ENCODE measurements at regions not wholly inside any gene's neighbourhood (a gene's known extent, or its start where the extent isn't known, plus 50 kb on each side); places are given as distances from the start of the nearest gene placed in this dataset.

DNA sequence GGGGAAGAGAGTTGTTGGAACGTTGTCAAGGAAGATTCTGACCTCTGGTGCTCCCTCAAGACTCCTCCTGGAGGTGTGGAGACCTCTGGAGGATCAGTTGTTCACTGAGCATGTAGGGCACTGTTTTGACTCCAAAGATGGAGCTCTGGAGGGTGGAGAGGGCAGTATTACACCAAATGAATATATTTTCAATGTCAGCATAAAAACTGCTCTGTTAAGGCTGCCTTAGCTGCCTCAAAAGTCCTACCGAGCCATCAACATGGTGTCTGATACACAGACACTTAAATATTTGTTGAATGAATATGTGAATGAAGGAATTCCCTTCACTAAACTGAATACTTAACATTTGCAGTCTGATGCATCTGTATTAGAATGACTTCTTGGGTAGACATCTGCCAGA is 144.2 kb upstream of the SPON1 start:
- peaks cover 7% of the 10 kb centered on the region for H3K4me1 Mint-ChIP-seq (ENCODE audit: low read depth, unreplicated experiment)
- H3K9ac ChIP-seq (ENCODE audit: low read length): no peak overlapping the region
- no peaks in the 10 kb centered on the region for H3K4me1 ChIP-seq (ENCODE audit: insufficient read depth, low read length)
- no peaks in the 10 kb centered on the region for H3K9me3 ChIP-seq (ENCODE audit: insufficient read depth, low read depth, low read length)
- H3K27ac ChIP-seq (ENCODE audit: low read depth, low read length): no peak overlapping the region
- peaks cover 5% of the 10 kb centered on the region for H3K9me3 Mint-ChIP-seq (ENCODE audit: unreplicated experiment)
- H3K4me3 Mint-ChIP-seq (ENCODE audit: unreplicated experiment): no peak overlapping the region
- peaks cover 17% of the 10 kb centered on the region for H3K27me3 Mint-ChIP-seq (ENCODE audit: low read depth, unreplicated experiment)
- no peaks in the 10 kb centered on the region for H4K20me1 ChIP-seq (ENCODE audit: insufficient read depth, low read length)
- no peak overlapping the region for H2AFZ ChIP-seq (ENCODE audit: low read depth, low read length)
- no peak for DNase-seq (ENCODE audit: low read depth)
- H3K4me3 ChIP-seq (ENCODE audit: insufficient read depth, low read depth, low read length): no peak overlapping the region
- no peak for TF ChIP-seq EZH2 (IDR thresholded peaks at IDR 0.05; ENCODE audit: insufficient read depth, low read length)
- TF ChIP-seq, protein P1, sequence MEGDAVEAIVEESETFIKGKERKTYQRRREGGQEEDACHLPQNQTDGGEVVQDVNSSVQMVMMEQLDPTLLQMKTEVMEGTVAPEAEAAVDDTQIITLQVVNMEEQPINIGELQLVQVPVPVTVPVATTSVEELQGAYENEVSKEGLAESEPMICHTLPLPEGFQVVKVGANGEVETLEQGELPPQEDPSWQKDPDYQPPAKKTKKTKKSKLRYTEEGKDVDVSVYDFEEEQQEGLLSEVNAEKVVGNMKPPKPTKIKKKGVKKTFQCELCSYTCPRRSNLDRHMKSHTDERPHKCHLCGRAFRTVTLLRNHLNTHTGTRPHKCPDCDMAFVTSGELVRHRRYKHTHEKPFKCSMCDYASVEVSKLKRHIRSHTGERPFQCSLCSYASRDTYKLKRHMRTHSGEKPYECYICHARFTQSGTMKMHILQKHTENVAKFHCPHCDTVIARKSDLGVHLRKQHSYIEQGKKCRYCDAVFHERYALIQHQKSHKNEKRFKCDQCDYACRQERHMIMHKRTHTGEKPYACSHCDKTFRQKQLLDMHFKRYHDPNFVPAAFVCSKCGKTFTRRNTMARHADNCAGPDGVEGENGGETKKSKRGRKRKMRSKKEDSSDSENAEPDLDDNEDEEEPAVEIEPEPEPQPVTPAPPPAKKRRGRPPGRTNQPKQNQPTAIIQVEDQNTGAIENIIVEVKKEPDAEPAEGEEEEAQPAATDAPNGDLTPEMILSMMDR (IDR thresholded peaks at IDR 0.05; ENCODE audit: insufficient read depth, low read depth, low read length): no peak
- no peak overlapping the region for H3K4me2 ChIP-seq (ENCODE audit: low read length)
- no peak for FAIRE-seq
- no peaks in the 10 kb centered on the region for H3K79me2 ChIP-seq (ENCODE audit: insufficient read depth, low read length)
- no peaks in the 10 kb centered on the region for H3K27me3 ChIP-seq (ENCODE audit: insufficient read depth, low read length)
- H3K36me3 Mint-ChIP-seq (ENCODE audit: low read depth, unreplicated experiment): no peaks in the 10 kb centered on the region
- H3K36me3 ChIP-seq (ENCODE audit: insufficient read depth, low read length): no peaks in the 10 kb centered on the region
- no peak overlapping the region for H3K27ac Mint-ChIP-seq (ENCODE audit: unreplicated experiment)

DNA sequence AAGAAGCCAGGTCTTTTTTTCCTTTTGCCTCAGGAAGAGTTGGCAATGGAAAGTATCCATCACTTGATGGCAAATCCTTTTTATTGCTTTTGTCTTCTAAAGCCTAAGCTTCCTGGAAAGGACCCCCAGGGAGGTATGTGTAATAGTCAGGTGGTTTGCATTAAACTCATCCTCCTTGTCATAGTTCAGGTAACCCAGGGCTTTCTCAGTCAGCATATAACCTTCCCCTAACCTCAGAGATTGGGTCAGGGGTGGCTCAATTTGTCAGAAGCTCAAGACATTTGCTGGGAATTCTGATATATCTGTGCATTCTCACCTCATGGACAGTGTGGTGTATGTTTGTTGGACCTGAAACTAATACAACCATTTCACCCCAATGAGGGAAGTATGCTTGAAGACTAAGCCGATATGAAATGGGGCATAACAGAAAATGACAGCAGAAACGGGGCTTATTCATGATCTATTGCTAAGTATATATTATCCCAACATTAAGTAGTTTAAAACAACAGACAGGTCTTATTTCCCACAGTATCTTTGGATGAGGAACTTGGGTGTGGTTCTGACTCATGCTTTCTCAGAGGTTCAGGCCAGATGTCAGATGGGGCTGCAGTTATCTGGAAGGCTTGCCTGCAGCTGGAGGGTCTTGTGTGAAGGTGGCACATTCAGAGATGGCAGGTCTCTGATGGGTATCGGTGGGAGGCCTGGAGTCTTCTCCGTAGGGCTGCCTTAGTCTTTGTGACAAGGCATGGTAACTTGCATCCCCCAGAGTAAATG is 135.8 kb upstream of the SPON1 start:
- Histone ChIP-seq H3K4me3 (ENCODE audit: insufficient read depth, low read depth, low read length) (no peak overlapping the region), H3K27ac (ENCODE audit: low read depth, low read length) (no peak overlapping the region), H3K79me2 (ENCODE audit: insufficient read depth, low read length) (no peaks in the 10 kb centered on the region), H3K9me3 (ENCODE audit: insufficient read depth, low read depth, low read length) (no peaks in the 10 kb centered on the region), H3K4me1 (ENCODE audit: insufficient read depth, low read length) (no peaks in the 10 kb centered on the region), H3K9ac (ENCODE audit: low read length) (no peak overlapping the region), H3K4me2 (ENCODE audit: low read length) (no peak overlapping the region), H2AFZ (ENCODE audit: low read depth, low read length) (no peak overlapping the region), H4K20me1 (ENCODE audit: insufficient read depth, low read length) (no peaks in the 10 kb centered on the region), H3K36me3 (ENCODE audit: insufficient read depth, low read length) (no peaks in the 10 kb centered on the region), H3K27me3 (ENCODE audit: insufficient read depth, low read length) (no peaks in the 10 kb centered on the region)
- peak; percentile 9 for DNase-seq (ENCODE audit: low read depth)
- H3K4me3 Mint-ChIP-seq (ENCODE audit: unreplicated experiment): no peak overlapping the region
- H3K27me3 Mint-ChIP-seq (ENCODE audit: low read depth, unreplicated experiment): no peaks in the 10 kb centered on the region
- FAIRE-seq: no peak
- H3K9me3 Mint-ChIP-seq (ENCODE audit: unreplicated experiment): peaks cover 4% of the 10 kb centered on the region
- no peaks in the 10 kb centered on the region for H3K36me3 Mint-ChIP-seq (ENCODE audit: low read depth, unreplicated experiment)
- no peaks in the 10 kb centered on the region for H3K4me1 Mint-ChIP-seq (ENCODE audit: low read depth, unreplicated experiment)
- TF ChIP-seq, protein P1 (IDR thresholded peaks at IDR 0.05; ENCODE audit: insufficient read depth, low read depth, low read length): no peak
- no peak for TF ChIP-seq EZH2 (IDR thresholded peaks at IDR 0.05; ENCODE audit: insufficient read depth, low read length)
- H3K27ac Mint-ChIP-seq (ENCODE audit: unreplicated experiment): no peak overlapping the region

DNA sequence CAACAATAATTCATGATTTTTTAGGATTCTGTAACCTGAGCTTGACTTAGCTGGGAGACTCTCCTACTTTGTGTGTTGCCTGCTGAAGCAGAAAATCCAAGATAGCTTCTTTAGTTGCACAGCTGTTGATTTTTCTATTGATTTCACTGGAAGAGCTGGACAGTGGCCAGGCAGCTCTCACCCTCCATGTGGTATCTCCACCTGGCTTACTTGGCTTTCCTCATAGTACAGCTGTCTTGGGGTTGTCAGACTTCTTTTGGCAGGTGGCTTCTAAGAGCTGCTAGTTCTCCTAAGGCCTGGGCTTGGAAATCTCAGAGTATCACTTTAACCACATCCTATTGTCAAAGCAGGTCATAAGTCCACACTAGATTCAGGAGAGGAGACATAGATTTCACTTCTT is 130.8 kb upstream of the SPON1 start:
- H2AFZ ChIP-seq (ENCODE audit: low read depth, low read length): no peak overlapping the region
- H3K9me3 Mint-ChIP-seq (ENCODE audit: unreplicated experiment): no peaks in the 10 kb centered on the region
- H3K36me3 Mint-ChIP-seq (ENCODE audit: low read depth, unreplicated experiment): no peaks in the 10 kb centered on the region
- TF ChIP-seq, protein P1 (IDR thresholded peaks at IDR 0.05; ENCODE audit: insufficient read depth, low read depth, low read length): no peak
- TF ChIP-seq EZH2 (IDR thresholded peaks at IDR 0.05; ENCODE audit: insufficient read depth, low read length): no peak
- peaks cover 2% of the 10 kb centered on the region for H3K27me3 Mint-ChIP-seq (ENCODE audit: low read depth, unreplicated experiment)
- no peak overlapping the region for H3K4me2 ChIP-seq (ENCODE audit: low read length)
- no peak overlapping the region for H3K27ac ChIP-seq (ENCODE audit: low read depth, low read length)
- H3K9ac ChIP-seq (ENCODE audit: low read length): no peak overlapping the region
- H3K27me3 ChIP-seq (ENCODE audit: insufficient read depth, low read length): no peaks in the 10 kb centered on the region
- H3K4me1 ChIP-seq (ENCODE audit: insufficient read depth, low read length): peaks cover under 1% of the 10 kb centered on the region
- DNase-seq (ENCODE audit: low read depth) (peak; percentile 4), FAIRE-seq (no peak)
- no peaks in the 10 kb centered on the region for H3K9me3 ChIP-seq (ENCODE audit: insufficient read depth, low read depth, low read length)
- H3K79me2 ChIP-seq (ENCODE audit: insufficient read depth, low read length): no peaks in the 10 kb centered on the region
- H3K36me3 ChIP-seq (ENCODE audit: insufficient read depth, low read length): no peaks in the 10 kb centered on the region
- H3K4me3 Mint-ChIP-seq (ENCODE audit: unreplicated experiment): no peak overlapping the region
- H3K4me3 ChIP-seq (ENCODE audit: insufficient read depth, low read depth, low read length): no peak overlapping the region
- no peaks in the 10 kb centered on the region for H3K4me1 Mint-ChIP-seq (ENCODE audit: low read depth, unreplicated experiment)
- H3K27ac Mint-ChIP-seq (ENCODE audit: unreplicated experiment): no peak overlapping the region
- H4K20me1 ChIP-seq (ENCODE audit: insufficient read depth, low read length): no peaks in the 10 kb centered on the region
